HEK293 (cell line): ENCODE measurements at regions not wholly inside any gene's neighbourhood (a gene's known extent, or its start where the extent isn't known, plus 50 kb on each side); places are given as distances from the start of the nearest gene placed in this dataset.

Experiments used
- HOXA7 ChIP-seq: sonication (generic); formaldehyde crosslinking; IDR thresholded peaks from 2 replicates; pipeline ENCODE4 v1.8.1; 2022; ENCODE audit warnings: missing genetic modification reagents, borderline replicate concordance
- MYNN ChIP-seq: fragments of 450-650 bp; formaldehyde crosslinking; IDR thresholded peaks from 2 replicates; pipeline ENCODE4 v1.5.1; 2016; ENCODE audit warnings: missing biosample characterization, missing genetic modification characterization, borderline replicate concordance
- WT1 ChIP-seq: fragments of 450-650 bp; formaldehyde crosslinking; IDR thresholded peaks from 2 replicates; pipeline ENCODE4 v1.5.1; 2016; ENCODE audit warnings: missing biosample characterization, missing genetic modification characterization
- YY2 ChIP-seq: fragments of 450-650 bp; formaldehyde crosslinking; IDR thresholded peaks from 2 replicates; pipeline ENCODE4 v1.5.1; 2016; ENCODE audit warnings: missing biosample characterization, missing genetic modification characterization
- ZNF121 ChIP-seq: fragments of 450-650 bp; formaldehyde crosslinking; IDR thresholded peaks from 2 replicates; pipeline ENCODE4 v1.5.1; 2016; ENCODE audit warnings: missing biosample characterization, missing genetic modification characterization
- ZNF670 ChIP-seq: fragments of 450-650 bp; formaldehyde crosslinking; IDR thresholded peaks from 2 replicates; pipeline ENCODE4 v1.5.1; 2016; ENCODE audit warnings: missing biosample characterization, missing genetic modification characterization, low read depth
- ZNF768 ChIP-seq: fragments of 450-650 bp; formaldehyde crosslinking; IDR thresholded peaks from 2 replicates; pipeline ENCODE4 v1.5.1; 2018; ENCODE audit warnings: missing biosample characterization, mild to moderate bottlenecking, missing genetic modification characterization
- TF ChIP-seq, protein P1 (sequence below): fragments of 450-650 bp; formaldehyde crosslinking; IDR thresholded peaks from 2 replicates; pipeline ENCODE4 v1.5.1; 2016; ENCODE audit warnings: missing biosample characterization, missing genetic modification characterization
- TF ChIP-seq, protein P2 (sequence below): fragments of 450-650 bp; formaldehyde crosslinking; IDR thresholded peaks from 2 replicates; pipeline ENCODE4 v1.5.1; 2016; ENCODE audit warnings: missing biosample characterization, missing genetic modification characterization, borderline replicate concordance
- TF ChIP-seq, protein P3 (sequence below): fragments of 450-650 bp; formaldehyde crosslinking; IDR thresholded peaks from 2 replicates; pipeline ENCODE4 v1.5.1; 2016; ENCODE audit warnings: missing biosample characterization, missing genetic modification characterization
- TF ChIP-seq, protein P4 (sequence below): fragments of 450-650 bp; formaldehyde crosslinking; IDR thresholded peaks from 2 replicates; pipeline ENCODE4 v1.5.1; 2017; ENCODE audit warnings: missing biosample characterization, missing genetic modification characterization

DNA sequence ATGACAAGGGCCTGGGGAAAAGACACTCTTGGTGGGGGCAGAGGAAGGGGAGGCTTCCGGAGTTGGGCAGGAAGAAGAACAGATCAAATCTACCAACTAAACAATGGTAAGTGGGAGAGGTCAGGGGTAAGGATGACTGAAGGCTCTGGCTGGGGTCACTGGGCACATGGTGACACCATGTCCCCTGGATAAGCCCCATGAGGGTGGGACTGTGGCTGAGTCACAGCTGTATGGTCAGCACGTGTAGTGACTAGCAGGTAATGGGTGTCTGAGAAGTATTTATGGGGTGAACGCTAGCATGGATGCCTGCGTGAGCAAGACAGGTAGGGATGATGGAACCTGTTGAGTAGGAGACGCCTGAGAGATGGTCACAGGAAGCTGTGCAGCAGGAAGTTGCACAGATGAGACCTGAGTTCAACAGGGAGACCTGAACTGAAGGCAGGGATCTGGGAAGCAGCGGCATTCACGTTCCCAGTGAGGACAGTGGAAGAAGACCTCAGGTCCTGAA, 64.5 kb upstream of the SNX9 start:
- no peak for TF ChIP-seq YY2 (tag by site-specific recombination)
- TF ChIP-seq, protein P1, sequence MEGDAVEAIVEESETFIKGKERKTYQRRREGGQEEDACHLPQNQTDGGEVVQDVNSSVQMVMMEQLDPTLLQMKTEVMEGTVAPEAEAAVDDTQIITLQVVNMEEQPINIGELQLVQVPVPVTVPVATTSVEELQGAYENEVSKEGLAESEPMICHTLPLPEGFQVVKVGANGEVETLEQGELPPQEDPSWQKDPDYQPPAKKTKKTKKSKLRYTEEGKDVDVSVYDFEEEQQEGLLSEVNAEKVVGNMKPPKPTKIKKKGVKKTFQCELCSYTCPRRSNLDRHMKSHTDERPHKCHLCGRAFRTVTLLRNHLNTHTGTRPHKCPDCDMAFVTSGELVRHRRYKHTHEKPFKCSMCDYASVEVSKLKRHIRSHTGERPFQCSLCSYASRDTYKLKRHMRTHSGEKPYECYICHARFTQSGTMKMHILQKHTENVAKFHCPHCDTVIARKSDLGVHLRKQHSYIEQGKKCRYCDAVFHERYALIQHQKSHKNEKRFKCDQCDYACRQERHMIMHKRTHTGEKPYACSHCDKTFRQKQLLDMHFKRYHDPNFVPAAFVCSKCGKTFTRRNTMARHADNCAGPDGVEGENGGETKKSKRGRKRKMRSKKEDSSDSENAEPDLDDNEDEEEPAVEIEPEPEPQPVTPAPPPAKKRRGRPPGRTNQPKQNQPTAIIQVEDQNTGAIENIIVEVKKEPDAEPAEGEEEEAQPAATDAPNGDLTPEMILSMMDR (tag by site-specific recombination) = no peak
- no peak for TF ChIP-seq ZNF121 (tag by site-specific recombination)
- TF ChIP-seq, protein P2, sequence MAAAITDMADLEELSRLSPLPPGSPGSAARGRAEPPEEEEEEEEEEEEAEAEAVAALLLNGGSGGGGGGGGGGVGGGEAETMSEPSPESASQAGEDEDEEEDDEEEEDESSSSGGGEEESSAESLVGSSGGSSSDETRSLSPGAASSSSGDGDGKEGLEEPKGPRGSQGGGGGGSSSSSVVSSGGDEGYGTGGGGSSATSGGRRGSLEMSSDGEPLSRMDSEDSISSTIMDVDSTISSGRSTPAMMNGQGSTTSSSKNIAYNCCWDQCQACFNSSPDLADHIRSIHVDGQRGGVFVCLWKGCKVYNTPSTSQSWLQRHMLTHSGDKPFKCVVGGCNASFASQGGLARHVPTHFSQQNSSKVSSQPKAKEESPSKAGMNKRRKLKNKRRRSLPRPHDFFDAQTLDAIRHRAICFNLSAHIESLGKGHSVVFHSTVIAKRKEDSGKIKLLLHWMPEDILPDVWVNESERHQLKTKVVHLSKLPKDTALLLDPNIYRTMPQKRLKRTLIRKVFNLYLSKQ (tag by site-specific recombination) = no peak
- TF ChIP-seq ZNF768 (tag by site-specific recombination) = no peak
- TF ChIP-seq MYNN (tag by site-specific recombination) = no peak
- TF ChIP-seq ZNF670 (tag by site-specific recombination) = no peak
- TF ChIP-seq, protein P3, sequence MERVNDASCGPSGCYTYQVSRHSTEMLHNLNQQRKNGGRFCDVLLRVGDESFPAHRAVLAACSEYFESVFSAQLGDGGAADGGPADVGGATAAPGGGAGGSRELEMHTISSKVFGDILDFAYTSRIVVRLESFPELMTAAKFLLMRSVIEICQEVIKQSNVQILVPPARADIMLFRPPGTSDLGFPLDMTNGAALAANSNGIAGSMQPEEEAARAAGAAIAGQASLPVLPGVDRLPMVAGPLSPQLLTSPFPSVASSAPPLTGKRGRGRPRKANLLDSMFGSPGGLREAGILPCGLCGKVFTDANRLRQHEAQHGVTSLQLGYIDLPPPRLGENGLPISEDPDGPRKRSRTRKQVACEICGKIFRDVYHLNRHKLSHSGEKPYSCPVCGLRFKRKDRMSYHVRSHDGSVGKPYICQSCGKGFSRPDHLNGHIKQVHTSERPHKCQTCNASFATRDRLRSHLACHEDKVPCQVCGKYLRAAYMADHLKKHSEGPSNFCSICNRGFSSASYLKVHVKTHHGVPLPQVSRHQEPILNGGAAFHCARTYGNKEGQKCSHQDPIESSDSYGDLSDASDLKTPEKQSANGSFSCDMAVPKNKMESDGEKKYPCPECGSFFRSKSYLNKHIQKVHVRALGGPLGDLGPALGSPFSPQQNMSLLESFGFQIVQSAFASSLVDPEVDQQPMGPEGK (tag by site-specific recombination) = no peak
- no peak for TF ChIP-seq WT1 (tag by site-specific recombination)
- TF ChIP-seq, protein P4, sequence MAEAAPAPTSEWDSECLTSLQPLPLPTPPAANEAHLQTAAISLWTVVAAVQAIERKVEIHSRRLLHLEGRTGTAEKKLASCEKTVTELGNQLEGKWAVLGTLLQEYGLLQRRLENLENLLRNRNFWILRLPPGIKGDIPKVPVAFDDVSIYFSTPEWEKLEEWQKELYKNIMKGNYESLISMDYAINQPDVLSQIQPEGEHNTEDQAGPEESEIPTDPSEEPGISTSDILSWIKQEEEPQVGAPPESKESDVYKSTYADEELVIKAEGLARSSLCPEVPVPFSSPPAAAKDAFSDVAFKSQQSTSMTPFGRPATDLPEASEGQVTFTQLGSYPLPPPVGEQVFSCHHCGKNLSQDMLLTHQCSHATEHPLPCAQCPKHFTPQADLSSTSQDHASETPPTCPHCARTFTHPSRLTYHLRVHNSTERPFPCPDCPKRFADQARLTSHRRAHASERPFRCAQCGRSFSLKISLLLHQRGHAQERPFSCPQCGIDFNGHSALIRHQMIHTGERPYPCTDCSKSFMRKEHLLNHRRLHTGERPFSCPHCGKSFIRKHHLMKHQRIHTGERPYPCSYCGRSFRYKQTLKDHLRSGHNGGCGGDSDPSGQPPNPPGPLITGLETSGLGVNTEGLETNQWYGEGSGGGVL = no peak
- no peak for TF ChIP-seq HOXA7
